H9 (cell line): ENCODE measurements at regions not wholly inside any gene's neighbourhood (a gene's known extent, or its start where the extent isn't known, plus 50 kb on each side); places are given as distances from the start of the nearest gene placed in this dataset.

ENCODE experiments used
- DNase-seq: peaks from one replicate; pipeline ENCODE4 v3.0.0-alpha.2; 2017
- H2AFZ ChIP-seq: one replicate; pipeline ENCODE4 v1.6.1; 2013; ENCODE audit warnings: mild to moderate bottlenecking, low read length, control low read depth, moderate library complexity
- H2AK5ac ChIP-seq: 2 replicates; pipeline ENCODE4 v1.6.1; 2013; ENCODE audit warnings: low read length, control low read depth, mixed read lengths; ENCODE audit not compliant: insufficient read length
- H2BK120ac ChIP-seq: one replicate; pipeline ENCODE4 v1.6.1; 2013; ENCODE audit warnings: low read depth, mild to moderate bottlenecking, low read length, control low read depth, inconsistent platforms; ENCODE audit not compliant: poor library complexity, severe bottlenecking
- H2BK12ac ChIP-seq: 2 replicates; pipeline ENCODE4 v1.6.1; 2013; ENCODE audit warnings: low read length, control low read depth, mixed read lengths, low read depth; ENCODE audit not compliant: insufficient read length
- H2BK15ac ChIP-seq: 2 replicates; pipeline ENCODE4 v1.6.1; 2013; ENCODE audit warnings: low read depth, low read length, control low read depth
- H2BK20ac ChIP-seq: one replicate; pipeline ENCODE4 v1.6.1; 2013; ENCODE audit warnings: low read depth, mild to moderate bottlenecking, low read length, control low read depth, inconsistent platforms; ENCODE audit not compliant: poor library complexity, severe bottlenecking
- H2BK5ac ChIP-seq: 2 replicates; pipeline ENCODE4 v1.6.1; 2013; ENCODE audit warnings: low read length, control low read depth, mixed read lengths; ENCODE audit not compliant: insufficient read length
- H3K14ac ChIP-seq: 2 replicates; pipeline ENCODE4 v1.6.1; 2013; ENCODE audit warnings: low read length, control low read depth; ENCODE audit not compliant: insufficient read depth
- H3K18ac ChIP-seq: 2 replicates; pipeline ENCODE4 v1.6.1; 2013; ENCODE audit warnings: low read depth, mild to moderate bottlenecking, mixed read lengths, low read length, control low read depth; ENCODE audit not compliant: insufficient read length
- H3K23ac ChIP-seq: 2 replicates; pipeline ENCODE4 v1.6.1; 2013; ENCODE audit warnings: low read length, control low read depth, mixed read lengths, low read depth; ENCODE audit not compliant: insufficient read length
- H3K23me2 ChIP-seq: 2 replicates; pipeline ENCODE4 v1.6.1; 2013; ENCODE audit warnings: low read depth, mild to moderate bottlenecking, mixed read lengths, low read length, control low read depth; ENCODE audit not compliant: insufficient read length, poor library complexity, severe bottlenecking
- H3K27ac ChIP-seq: 2 replicates; pipeline ENCODE4 v1.5.1; 2013; ENCODE audit warnings: low read length, control low read depth, mixed read lengths, low read depth; ENCODE audit not compliant: insufficient read length
- H3K27me3 ChIP-seq: 2 replicates; pipeline ENCODE4 v1.6.1; 2013; ENCODE audit warnings: low read length, control low read depth, inconsistent platforms; ENCODE audit not compliant: insufficient read depth
- H3K4ac ChIP-seq: 2 replicates; pipeline ENCODE4 v1.6.1; 2013; ENCODE audit warnings: low read depth, mild to moderate bottlenecking, control low read depth, inconsistent platforms, low read length, moderate library complexity
- H3K4me1 ChIP-seq: 2 replicates; pipeline ENCODE4 v1.6.1; 2013; ENCODE audit warnings: low read length, control low read depth, inconsistent platforms; ENCODE audit not compliant: insufficient read depth
- H3K4me2 ChIP-seq: 2 replicates; pipeline ENCODE4 v1.6.1; 2013; ENCODE audit warnings: low read length, control low read depth, mixed read lengths; ENCODE audit not compliant: insufficient read length, insufficient read depth
- H3K56ac ChIP-seq: 2 replicates; pipeline ENCODE4 v1.6.1; 2013; ENCODE audit warnings: low read depth, mild to moderate bottlenecking, mixed read lengths, low read length, control low read depth; ENCODE audit not compliant: insufficient read length
- H3K79me1 ChIP-seq: 2 replicates; pipeline ENCODE4 v1.6.1; 2013; ENCODE audit warnings: low read depth, mild to moderate bottlenecking, moderate library complexity, low read length, control low read depth, inconsistent platforms; ENCODE audit not compliant: insufficient read depth, poor library complexity, severe bottlenecking
- H3K79me2 ChIP-seq: 2 replicates; pipeline ENCODE4 v1.6.1; 2013; ENCODE audit warnings: low read length, control low read depth, inconsistent platforms; ENCODE audit not compliant: insufficient read depth
- H3K9ac ChIP-seq: 2 replicates; pipeline ENCODE4 v1.6.1; 2013; ENCODE audit warnings: low read length, control low read depth, mixed read lengths; ENCODE audit not compliant: insufficient read length; ENCODE audit errors: extremely low read depth
- H3K9me3 ChIP-seq: one replicate; pipeline ENCODE4 v1.6.1; 2013; ENCODE audit warnings: low read depth, low read length, inconsistent platforms; ENCODE audit not compliant: control insufficient read depth
- H3T11ph ChIP-seq: one replicate; pipeline ENCODE4 v1.6.1; 2013; ENCODE audit warnings: mild to moderate bottlenecking, low read length, control low read depth, inconsistent platforms
- H4K20me1 ChIP-seq: one replicate; pipeline ENCODE4 v1.6.1; 2013; ENCODE audit not compliant: control insufficient read depth, insufficient read length, insufficient read depth
- H4K5ac ChIP-seq: 2 replicates; pipeline ENCODE4 v1.6.1; 2013; ENCODE audit warnings: low read depth, mild to moderate bottlenecking, mixed read lengths, low read length, control low read depth; ENCODE audit not compliant: insufficient read length
- H4K8ac ChIP-seq: replicated peaks from 2 replicates; pipeline ENCODE4 v1.6.1; 2013; ENCODE audit warnings: low read length, control low read depth, mixed read lengths, low read depth; ENCODE audit not compliant: insufficient read length
- H4K91ac ChIP-seq: 2 replicates; pipeline ENCODE4 v1.6.1; 2013; ENCODE audit warnings: low read depth, mild to moderate bottlenecking, moderate library complexity, mixed read lengths, low read length, control low read depth; ENCODE audit not compliant: insufficient read length
- H3K27ac Mint-ChIP-seq, 3 experiments: 2 replicates in 2 of 3; 3 replicates in 1 of 3; pipeline ENCODE4 v1.8.0; 2020 to 2021; ENCODE audit warnings: mixed read lengths in 3 of 3, mild to moderate bottlenecking in 1 of 3, moderate library complexity in 1 of 3
- H3K27me3 Mint-ChIP-seq: 2 replicates; pipeline ENCODE4 v1.8.0; 2021; ENCODE audit warnings: low read depth, mild to moderate bottlenecking, moderate library complexity, mixed read lengths
- H3K36me3 Mint-ChIP-seq, 3 experiments: 2 replicates in 2 of 3; 3 replicates in 1 of 3; pipeline ENCODE4 v1.8.0; 2020 to 2021; ENCODE audit warnings: low read depth in 3 of 3, mixed read lengths in 3 of 3; ENCODE audit not compliant: insufficient read depth in 1 of 3
- H3K4me1 Mint-ChIP-seq, 2 experiments: 2 replicates each; pipeline ENCODE4 v1.8.0; 2020; ENCODE audit warnings: mixed read lengths in 2 of 2
- H3K4me3 Mint-ChIP-seq, 2 experiments: 2 replicates in 1 of 2; 3 replicates in 1 of 2; pipeline ENCODE4 v1.8.0; 2020 to 2021; ENCODE audit warnings: mild to moderate bottlenecking in 2 of 2, mixed read lengths in 2 of 2, moderate library complexity in 1 of 2
- H3K9me3 Mint-ChIP-seq, 2 experiments: 2 replicates in 1 of 2; 3 replicates in 1 of 2; pipeline ENCODE4 v1.8.0; 2020; ENCODE audit warnings: mild to moderate bottlenecking in 2 of 2, mixed read lengths in 2 of 2, moderate library complexity in 1 of 2
- CTCF ChIP-seq: fragments of 200-600 bp; sonication (generic); conservative IDR thresholded peaks from 3 replicates; pipeline ENCODE4 v1.8.0; 2021; ENCODE audit warnings: antibody characterized with exemption, mild to moderate bottlenecking
- WGBS: extraction: QIAGEN DNeasy Blood & Tissue Kit; methylation state at CpG from one replicate; pipeline ENCODE4 v1.1.7; 2013; ENCODE audit warnings: missing lambda C conversion rate, low lambda C conversion rate, mixed read lengths; ENCODE audit not compliant: insufficient read length; ENCODE audit errors: extremely low coverage; 5-methylcytosine and 5-hydroxymethylcytosine counted together

- Mint-ChIP-seq H3K27ac (no peak overlapping the region; a peak in 1 of 7 replicates), H3K27me3 (no peaks in the 10 kb centered on the region), H3K4me3 (no peak overlapping the region), H3K36me3 (no peaks in the 10 kb centered on the region), H3K9me3 (no peaks in the 10 kb centered on the region), H3K4me1 (peaks cover 5% of the 10 kb centered on the region in 2 experiments; a peak in 3 of 4 replicates)
- Histone ChIP-seq H4K8ac (no peak overlapping the region), H3K27ac (no peak overlapping the region), H4K5ac (no peak overlapping the region), H3K14ac (no peak overlapping the region), H3K23ac (no peak overlapping the region), H2BK20ac (no peak overlapping the region), H2BK15ac (no peak overlapping the region), H3K9me3 (no peaks in the 10 kb centered on the region), H2BK12ac (no peak overlapping the region), H3K18ac (no peak overlapping the region), H3K23me2 (no peaks in the 10 kb centered on the region), H3K79me2 (no peaks in the 10 kb centered on the region), H3K27me3 (no peaks in the 10 kb centered on the region), H4K91ac (no peak overlapping the region), H3K4me1 (no peaks in the 10 kb centered on the region; the same call in 1 of the 2 replicates), H3K56ac (no peak overlapping the region), H2BK120ac (no peak overlapping the region), H2BK5ac (no peak overlapping the region), H3K4ac (no peak overlapping the region), H2AFZ (no peak overlapping the region), H3K9ac (no peak overlapping the region), H3K79me1 (no peaks in the 10 kb centered on the region), H2AK5ac (no peak overlapping the region), H3K4me2 (no peak overlapping the region), H4K20me1 (no peaks in the 10 kb centered on the region), H3T11ph (no peak overlapping the region)
- WGBS, result no CpG with 5 or more reads among the region's 7 CpGs
- no peak for DNase-seq
- TF ChIP-seq CTCF, result no peak
Measured at GRCh38 chr6:134503585-134504281, 185.8 kb upstream of the SGK1 start.
